B cell (primary cell): ENCODE measurements at regions not wholly inside any gene's neighbourhood (a gene's known extent, or its start where the extent isn't known, plus 50 kb on each side); places are given as distances from the start of the nearest gene placed in this dataset.

ENCODE experiments used
- ATAC-seq: fragments of 200-7000 bp; cut with Tn5 transposase; one replicate; pipeline ENCODE4 v1.10.0; 2021; ENCODE audit warnings: low read depth, mild to moderate bottlenecking, moderate number of reproducible peaks, moderate library complexity
- CTCF ChIA-PET: fragments of 350-600 bp; sonication (Branson Sonifier 250); formaldehyde crosslinking; loops from one replicate; lab custom pipeline; 2021; ENCODE audit warnings: antibody characterized with exemption, inconsistent platforms; lab: Charles Lee
- POLR2A ChIA-PET: fragments of 350-600 bp; sonication (Branson Sonifier 250); formaldehyde crosslinking; loops from one replicate; lab custom pipeline; 2021; ENCODE audit warnings: antibody characterized with exemption; lab: Charles Lee
- DNase-seq: peaks from one replicate; pipeline ENCODE4 v3.0.0; 2013
- H2AFZ ChIP-seq: 2 replicates; pipeline ENCODE4 v1.6.1; 2012; ENCODE audit warnings: mild to moderate bottlenecking, low read depth, low read length; ENCODE audit not compliant: insufficient read depth, poor library complexity, severe bottlenecking
- H3K27ac ChIP-seq, 2 donors: 1 replicate in 1 of 2; 2 replicates in 1 of 2; pipeline ENCODE4 v1.5.1; 2012 to 2013; ENCODE audit warnings: low read length in 2 of 2, mild to moderate bottlenecking in 2 of 2, moderate library complexity in 1 of 2
- H3K27me3 ChIP-seq, 4 experiments: fragments of 200-600 bp in 1 of 4; sonication (generic) in 1 of 4; replicated peaks in 1 of 4; 1 replicate in 2 of 4; 2 replicates in 2 of 4; pipeline versions ENCODE4 v1.6.1 to v1.7.0; 2013 to 2016; ENCODE audit warnings: low read length in 3 of 4, mild to moderate bottlenecking in 2 of 4, mixed read lengths in 1 of 4, moderate library complexity in 1 of 4; ENCODE audit not compliant: insufficient read depth in 4 of 4, control insufficient read depth in 3 of 4; ENCODE audit errors: control extremely low read depth in 1 of 4
- H3K36me3 ChIP-seq, 2 experiments: replicated peaks in 1 of 2; 1 replicate in 1 of 2; 2 replicates in 1 of 2; pipeline versions ENCODE4 v1.6.1 to v1.7.1; 2013; ENCODE audit warnings: low read length in 1 of 2; ENCODE audit not compliant: insufficient read depth in 2 of 2, control insufficient read depth in 1 of 2; ENCODE audit errors: control extremely low read depth in 1 of 2, extremely low read depth in 1 of 2
- H3K4me1 ChIP-seq, 2 donors: fragments of 200-600 bp in 1 of 2; sonication (generic) in 1 of 2; 1 replicate in 1 of 2; 2 replicates in 1 of 2; pipeline versions ENCODE4 v1.5.1 to v1.6.1; 2013 to 2017; ENCODE audit warnings: low read length in 2 of 2; ENCODE audit not compliant: control insufficient read depth in 2 of 2, insufficient read depth in 2 of 2
- H3K4me2 ChIP-seq: replicated peaks from 2 replicates; pipeline ENCODE3; 2012; ENCODE audit warnings: mild to moderate bottlenecking, low read depth, low read length; ENCODE audit not compliant: poor library complexity, severe bottlenecking
- H3K4me3 ChIP-seq, 5 experiments: fragments of 200-600 bp in 1 of 5; sonication (generic) in 1 of 5; 1 replicate in 3 of 5; 2 replicates in 2 of 5; pipeline versions ENCODE4 v1.5.1 to v1.7.0; 2011 to 2016; ENCODE audit warnings: low read length in 4 of 5, mild to moderate bottlenecking in 4 of 5, low read depth in 2 of 5, control low read depth in 1 of 5, moderate library complexity in 1 of 5; ENCODE audit not compliant: insufficient read depth in 1 of 5; ENCODE audit errors: control extremely low read depth in 1 of 5, extremely low read depth in 1 of 5
- H3K79me2 ChIP-seq: fragments of 200-600 bp; sonication (generic); one replicate; pipeline ENCODE4 v1.6.0; 2016; ENCODE audit warnings: low read length; ENCODE audit not compliant: control insufficient read depth, insufficient read depth
- H3K9ac ChIP-seq: fragments of 200-600 bp; sonication (generic); 2 replicates; pipeline ENCODE4 v1.6.1; 2017; ENCODE audit warnings: mild to moderate bottlenecking, low read length, moderate library complexity
- H3K9me3 ChIP-seq, 3 donors: one replicate each; pipeline versions ENCODE4 v1.6.1 to v1.7.1; 2013; ENCODE audit warnings: low read length in 2 of 3; ENCODE audit not compliant: control insufficient read depth in 2 of 3, insufficient read depth in 1 of 3; ENCODE audit errors: control extremely low read depth in 1 of 3
- H4K20me1 ChIP-seq: 2 replicates; pipeline ENCODE4 v1.6.0; 2012; ENCODE audit warnings: mild to moderate bottlenecking, low read length; ENCODE audit not compliant: insufficient read depth, control insufficient read depth, poor library complexity, severe bottlenecking
- H3K27ac Mint-ChIP-seq: one replicate; pipeline ENCODE4 v1.8.0; 2021; ENCODE audit warnings: mixed read lengths
- H3K27me3 Mint-ChIP-seq: one replicate; pipeline ENCODE4 v1.8.0; 2021; ENCODE audit warnings: mixed read lengths
- H3K4me1 Mint-ChIP-seq: one replicate; pipeline ENCODE4 v1.8.0; 2021; ENCODE audit warnings: mixed read lengths
- H3K4me3 Mint-ChIP-seq: one replicate; pipeline ENCODE4 v1.8.0; 2021; ENCODE audit warnings: mixed read lengths
- H3K9me3 Mint-ChIP-seq: one replicate; pipeline ENCODE4 v1.8.0; 2022; ENCODE audit warnings: mixed read lengths; ENCODE audit not compliant: insufficient read depth
- EZH2 ChIP-seq: IDR thresholded peaks from 2 replicates; pipeline ENCODE4 v1.6.1; 2012; ENCODE audit warnings: borderline replicate concordance, low read depth, mild to moderate bottlenecking, moderate library complexity, low read length; ENCODE audit not compliant: insufficient read depth, poor library complexity, severe bottlenecking
- WGBS: methylation state at CpG from one replicate; pipeline ENCODE4 v1.1.5; 2013; ENCODE audit warnings: missing lambda C conversion rate; ENCODE audit not compliant: insufficient coverage; 5-methylcytosine and 5-hydroxymethylcytosine counted together
- intact Hi-C: fragments of 100-400 bp; cut with micrococcal nuclease; formaldehyde crosslinking; loops from one replicate; pipeline ENCODE4 v1.10.0; 2022
- TF ChIP-seq, protein P1 (sequence below): fragments of 200-600 bp; IDR thresholded peaks from one replicate; pipeline ENCODE4 v1.8.0; 2022; ENCODE audit warnings: antibody characterized with exemption, mild to moderate bottlenecking

DNA sequence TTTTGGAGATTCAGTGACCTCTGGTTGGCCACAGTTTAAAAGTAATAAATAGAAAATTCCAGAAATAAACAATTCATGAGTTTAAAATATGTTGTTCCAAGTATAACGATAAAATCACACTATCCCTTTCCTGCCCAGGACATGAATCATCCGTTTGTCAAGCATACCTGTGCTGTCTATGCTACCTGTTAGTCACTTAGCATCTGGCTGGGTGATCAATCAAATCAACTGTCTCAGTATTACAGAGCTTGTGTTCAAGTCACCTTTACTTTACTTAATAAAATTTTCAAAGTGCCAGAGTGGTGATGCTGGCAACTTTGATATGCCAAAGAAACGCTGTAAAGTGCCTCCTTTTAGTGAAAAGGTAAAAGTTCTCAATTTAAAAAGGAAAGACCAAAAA, 979.5 kb upstream of the NDST4 start:
- Histone ChIP-seq H3K36me3 (no peaks in the 10 kb centered on the region), H3K27me3 (no peaks in the 10 kb centered on the region), H4K20me1 (no peaks in the 10 kb centered on the region), H3K4me3 (no peak overlapping the region), H3K4me2 (no peak overlapping the region), H3K9ac (no peak overlapping the region), H3K4me1 (no peaks in the 10 kb centered on the region), H3K9me3 (peaks cover 0 to 4% (median 0%) of the 10 kb centered on the region in 3 donors), H2AFZ (no peak overlapping the region), H3K27ac (no peak overlapping the region), H3K79me2 (no peaks in the 10 kb centered on the region)
- H3K27me3 Mint-ChIP-seq = no peaks in the 10 kb centered on the region
- no peaks in the 10 kb centered on the region for H3K4me1 Mint-ChIP-seq
- H3K27ac Mint-ChIP-seq = no peak overlapping the region
- ATAC-seq = no peak
- TF ChIP-seq, protein P1, sequence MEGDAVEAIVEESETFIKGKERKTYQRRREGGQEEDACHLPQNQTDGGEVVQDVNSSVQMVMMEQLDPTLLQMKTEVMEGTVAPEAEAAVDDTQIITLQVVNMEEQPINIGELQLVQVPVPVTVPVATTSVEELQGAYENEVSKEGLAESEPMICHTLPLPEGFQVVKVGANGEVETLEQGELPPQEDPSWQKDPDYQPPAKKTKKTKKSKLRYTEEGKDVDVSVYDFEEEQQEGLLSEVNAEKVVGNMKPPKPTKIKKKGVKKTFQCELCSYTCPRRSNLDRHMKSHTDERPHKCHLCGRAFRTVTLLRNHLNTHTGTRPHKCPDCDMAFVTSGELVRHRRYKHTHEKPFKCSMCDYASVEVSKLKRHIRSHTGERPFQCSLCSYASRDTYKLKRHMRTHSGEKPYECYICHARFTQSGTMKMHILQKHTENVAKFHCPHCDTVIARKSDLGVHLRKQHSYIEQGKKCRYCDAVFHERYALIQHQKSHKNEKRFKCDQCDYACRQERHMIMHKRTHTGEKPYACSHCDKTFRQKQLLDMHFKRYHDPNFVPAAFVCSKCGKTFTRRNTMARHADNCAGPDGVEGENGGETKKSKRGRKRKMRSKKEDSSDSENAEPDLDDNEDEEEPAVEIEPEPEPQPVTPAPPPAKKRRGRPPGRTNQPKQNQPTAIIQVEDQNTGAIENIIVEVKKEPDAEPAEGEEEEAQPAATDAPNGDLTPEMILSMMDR = no peak
- TF ChIP-seq EZH2 = no peak
- no peak for DNase-seq
- 64% methylated on average over 2 of the region's 3 CpGs for WGBS
- H3K9me3 Mint-ChIP-seq = no peaks in the 10 kb centered on the region
- intact Hi-C loops = no loop called here
- CTCF ChIA-PET = no interaction called here
- H3K4me3 Mint-ChIP-seq = no peak overlapping the region
- POLR2A ChIA-PET = no interaction called here

DNA sequence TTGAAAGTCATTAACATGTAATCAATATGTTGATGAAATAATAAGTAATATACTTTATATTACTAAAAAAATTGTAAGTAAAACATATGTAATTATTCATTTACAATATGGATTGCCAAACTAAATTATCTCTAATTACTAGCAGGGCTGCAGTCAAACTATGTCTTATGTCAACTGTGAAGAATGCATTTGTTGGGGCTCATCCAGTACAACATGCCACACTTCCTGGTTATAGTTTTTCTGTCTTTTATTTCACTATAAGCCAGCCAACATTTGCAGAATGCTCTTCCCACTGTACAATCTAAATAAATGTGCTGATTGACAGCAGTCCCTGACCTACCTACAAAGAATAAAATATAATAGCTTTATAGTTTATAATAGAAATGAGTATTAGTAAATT, 975.4 kb upstream of the NDST4 start:
- ATAC-seq (no peak), DNase-seq (no peak)
- H3K27ac Mint-ChIP-seq = no peak overlapping the region
- no peaks in the 10 kb centered on the region for H3K9me3 Mint-ChIP-seq
- no peaks in the 10 kb centered on the region for H3K4me1 Mint-ChIP-seq
- H4K20me1 ChIP-seq = no peaks in the 10 kb centered on the region
- no peaks in the 10 kb centered on the region for H3K27me3 Mint-ChIP-seq
- H3K27me3 ChIP-seq = no peaks in the 10 kb centered on the region
- H3K9me3 ChIP-seq = no peaks in the 10 kb centered on the region
- POLR2A ChIA-PET = no interaction called here
- H2AFZ ChIP-seq = no peak overlapping the region
- TF ChIP-seq EZH2 = no peak
- TF ChIP-seq, protein P1 = no peak
- CTCF ChIA-PET = no interaction called here
- no peak overlapping the region for H3K4me2 ChIP-seq
- no peaks in the 10 kb centered on the region for H3K4me1 ChIP-seq
- no peaks in the 10 kb centered on the region for H3K36me3 ChIP-seq
- H3K27ac ChIP-seq = no peak overlapping the region
- H3K79me2 ChIP-seq = no peaks in the 10 kb centered on the region
- intact Hi-C loops = no loop called here
- no peak overlapping the region for H3K4me3 Mint-ChIP-seq
- H3K4me3 ChIP-seq = no peak overlapping the region
- H3K9ac ChIP-seq = no peak overlapping the region
